Breast epithelium (tissue), 3 donors: ENCODE measurements at regions not wholly inside any gene's neighbourhood (a gene's known extent, or its start where the extent isn't known, plus 50 kb on each side); places are given as distances from the start of the nearest gene placed in this dataset.

Experiments
- CTCF ChIP-seq, 3 donors: fragments of 450-650 bp; IDR thresholded peaks; one replicate each; pipeline ENCODE4 v1.5.1; 2016 to 2017; ENCODE audit warnings: antibody characterized with exemption in 3 of 3, mild to moderate bottlenecking in 3 of 3, moderate library complexity in 3 of 3
- POLR2A ChIP-seq: fragments of 450-650 bp; IDR thresholded peaks from one replicate; pipeline ENCODE4 v1.6.1; 2016; ENCODE audit warnings: antibody characterized with exemption, mild to moderate bottlenecking, moderate library complexity
- POLR2AphosphoS5 ChIP-seq, 3 donors: sonication (generic); formaldehyde crosslinking; IDR thresholded peaks; one replicate each; pipeline ENCODE4 v1.6.1; 2017; ENCODE audit warnings: antibody characterized with exemption in 3 of 3

- peak in 1 of 3 donors; percentile 22 for TF ChIP-seq CTCF (IDR thresholded peaks at IDR 0.05)
- no peak for TF ChIP-seq POLR2A
- no peak for TF ChIP-seq POLR2AphosphoS5 (IDR thresholded peaks at IDR 0.05)
These were observed 111.0 kb downstream of the HSPH1 start for GRCh38 chr13:31050486-31051400.
